ENCODE measurements at regions not wholly inside any gene's neighbourhood (a gene's known extent, or its start where the extent isn't known, plus 50 kb on each side); places are given as distances from the start of the nearest gene placed in this dataset.

DNA sequence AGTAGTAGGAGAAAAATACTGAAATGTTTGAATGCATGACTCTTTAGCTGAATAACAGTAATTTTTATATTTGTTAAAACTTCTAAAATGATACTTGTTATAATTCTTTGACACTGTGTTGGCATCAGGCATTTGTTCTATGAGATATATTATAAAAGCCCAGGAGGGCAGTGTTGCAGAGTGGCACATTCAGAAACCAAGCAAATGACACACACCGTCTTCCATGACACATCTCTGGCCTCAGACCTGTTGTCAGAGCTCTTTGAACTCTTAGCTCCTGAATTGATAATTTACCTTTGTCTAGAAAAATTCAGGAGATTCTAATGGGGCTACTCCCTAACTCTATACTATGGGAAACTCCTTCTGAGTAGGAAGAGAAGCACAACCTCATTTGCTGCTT is 62.4 kb upstream of the MDFIC start:
- TF ChIP-seq, protein P1, sequence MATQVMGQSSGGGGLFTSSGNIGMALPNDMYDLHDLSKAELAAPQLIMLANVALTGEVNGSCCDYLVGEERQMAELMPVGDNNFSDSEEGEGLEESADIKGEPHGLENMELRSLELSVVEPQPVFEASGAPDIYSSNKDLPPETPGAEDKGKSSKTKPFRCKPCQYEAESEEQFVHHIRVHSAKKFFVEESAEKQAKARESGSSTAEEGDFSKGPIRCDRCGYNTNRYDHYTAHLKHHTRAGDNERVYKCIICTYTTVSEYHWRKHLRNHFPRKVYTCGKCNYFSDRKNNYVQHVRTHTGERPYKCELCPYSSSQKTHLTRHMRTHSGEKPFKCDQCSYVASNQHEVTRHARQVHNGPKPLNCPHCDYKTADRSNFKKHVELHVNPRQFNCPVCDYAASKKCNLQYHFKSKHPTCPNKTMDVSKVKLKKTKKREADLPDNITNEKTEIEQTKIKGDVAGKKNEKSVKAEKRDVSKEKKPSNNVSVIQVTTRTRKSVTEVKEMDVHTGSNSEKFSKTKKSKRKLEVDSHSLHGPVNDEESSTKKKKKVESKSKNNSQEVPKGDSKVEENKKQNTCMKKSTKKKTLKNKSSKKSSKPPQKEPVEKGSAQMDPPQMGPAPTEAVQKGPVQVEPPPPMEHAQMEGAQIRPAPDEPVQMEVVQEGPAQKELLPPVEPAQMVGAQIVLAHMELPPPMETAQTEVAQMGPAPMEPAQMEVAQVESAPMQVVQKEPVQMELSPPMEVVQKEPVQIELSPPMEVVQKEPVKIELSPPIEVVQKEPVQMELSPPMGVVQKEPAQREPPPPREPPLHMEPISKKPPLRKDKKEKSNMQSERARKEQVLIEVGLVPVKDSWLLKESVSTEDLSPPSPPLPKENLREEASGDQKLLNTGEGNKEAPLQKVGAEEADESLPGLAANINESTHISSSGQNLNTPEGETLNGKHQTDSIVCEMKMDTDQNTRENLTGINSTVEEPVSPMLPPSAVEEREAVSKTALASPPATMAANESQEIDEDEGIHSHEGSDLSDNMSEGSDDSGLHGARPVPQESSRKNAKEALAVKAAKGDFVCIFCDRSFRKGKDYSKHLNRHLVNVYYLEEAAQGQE (tag by site-specific recombination; IDR thresholded peaks at IDR 0.05), result no peak
- TF ChIP-seq, protein P2, sequence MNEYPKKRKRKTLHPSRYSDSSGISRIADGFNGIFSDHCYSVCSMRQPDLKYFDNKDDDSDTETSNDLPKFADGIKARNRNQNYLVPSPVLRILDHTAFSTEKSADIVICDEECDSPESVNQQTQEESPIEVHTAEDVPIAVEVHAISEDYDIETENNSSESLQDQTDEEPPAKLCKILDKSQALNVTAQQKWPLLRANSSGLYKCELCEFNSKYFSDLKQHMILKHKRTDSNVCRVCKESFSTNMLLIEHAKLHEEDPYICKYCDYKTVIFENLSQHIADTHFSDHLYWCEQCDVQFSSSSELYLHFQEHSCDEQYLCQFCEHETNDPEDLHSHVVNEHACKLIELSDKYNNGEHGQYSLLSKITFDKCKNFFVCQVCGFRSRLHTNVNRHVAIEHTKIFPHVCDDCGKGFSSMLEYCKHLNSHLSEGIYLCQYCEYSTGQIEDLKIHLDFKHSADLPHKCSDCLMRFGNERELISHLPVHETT (tag by site-specific recombination; IDR thresholded peaks at IDR 0.05), result no peak
- TF ChIP-seq ZNF548 (tag by site-specific recombination; IDR thresholded peaks at IDR 0.05) (no peak), ZNF843 (tag by site-specific recombination; IDR thresholded peaks at IDR 0.05) (no peak), ZNF366 (tag by site-specific recombination; conservative IDR thresholded peaks at IDR 0.05) (no peak), GFI1B (tag by site-specific recombination; IDR thresholded peaks at IDR 0.05) (no peak), ZFP69B (tag by site-specific recombination; IDR thresholded peaks at IDR 0.05) (no peak), ZNF654 (tag by site-specific recombination; IDR thresholded peaks at IDR 0.05; ENCODE audit: low read depth) (no peak)
- TF ChIP-seq, protein P3, sequence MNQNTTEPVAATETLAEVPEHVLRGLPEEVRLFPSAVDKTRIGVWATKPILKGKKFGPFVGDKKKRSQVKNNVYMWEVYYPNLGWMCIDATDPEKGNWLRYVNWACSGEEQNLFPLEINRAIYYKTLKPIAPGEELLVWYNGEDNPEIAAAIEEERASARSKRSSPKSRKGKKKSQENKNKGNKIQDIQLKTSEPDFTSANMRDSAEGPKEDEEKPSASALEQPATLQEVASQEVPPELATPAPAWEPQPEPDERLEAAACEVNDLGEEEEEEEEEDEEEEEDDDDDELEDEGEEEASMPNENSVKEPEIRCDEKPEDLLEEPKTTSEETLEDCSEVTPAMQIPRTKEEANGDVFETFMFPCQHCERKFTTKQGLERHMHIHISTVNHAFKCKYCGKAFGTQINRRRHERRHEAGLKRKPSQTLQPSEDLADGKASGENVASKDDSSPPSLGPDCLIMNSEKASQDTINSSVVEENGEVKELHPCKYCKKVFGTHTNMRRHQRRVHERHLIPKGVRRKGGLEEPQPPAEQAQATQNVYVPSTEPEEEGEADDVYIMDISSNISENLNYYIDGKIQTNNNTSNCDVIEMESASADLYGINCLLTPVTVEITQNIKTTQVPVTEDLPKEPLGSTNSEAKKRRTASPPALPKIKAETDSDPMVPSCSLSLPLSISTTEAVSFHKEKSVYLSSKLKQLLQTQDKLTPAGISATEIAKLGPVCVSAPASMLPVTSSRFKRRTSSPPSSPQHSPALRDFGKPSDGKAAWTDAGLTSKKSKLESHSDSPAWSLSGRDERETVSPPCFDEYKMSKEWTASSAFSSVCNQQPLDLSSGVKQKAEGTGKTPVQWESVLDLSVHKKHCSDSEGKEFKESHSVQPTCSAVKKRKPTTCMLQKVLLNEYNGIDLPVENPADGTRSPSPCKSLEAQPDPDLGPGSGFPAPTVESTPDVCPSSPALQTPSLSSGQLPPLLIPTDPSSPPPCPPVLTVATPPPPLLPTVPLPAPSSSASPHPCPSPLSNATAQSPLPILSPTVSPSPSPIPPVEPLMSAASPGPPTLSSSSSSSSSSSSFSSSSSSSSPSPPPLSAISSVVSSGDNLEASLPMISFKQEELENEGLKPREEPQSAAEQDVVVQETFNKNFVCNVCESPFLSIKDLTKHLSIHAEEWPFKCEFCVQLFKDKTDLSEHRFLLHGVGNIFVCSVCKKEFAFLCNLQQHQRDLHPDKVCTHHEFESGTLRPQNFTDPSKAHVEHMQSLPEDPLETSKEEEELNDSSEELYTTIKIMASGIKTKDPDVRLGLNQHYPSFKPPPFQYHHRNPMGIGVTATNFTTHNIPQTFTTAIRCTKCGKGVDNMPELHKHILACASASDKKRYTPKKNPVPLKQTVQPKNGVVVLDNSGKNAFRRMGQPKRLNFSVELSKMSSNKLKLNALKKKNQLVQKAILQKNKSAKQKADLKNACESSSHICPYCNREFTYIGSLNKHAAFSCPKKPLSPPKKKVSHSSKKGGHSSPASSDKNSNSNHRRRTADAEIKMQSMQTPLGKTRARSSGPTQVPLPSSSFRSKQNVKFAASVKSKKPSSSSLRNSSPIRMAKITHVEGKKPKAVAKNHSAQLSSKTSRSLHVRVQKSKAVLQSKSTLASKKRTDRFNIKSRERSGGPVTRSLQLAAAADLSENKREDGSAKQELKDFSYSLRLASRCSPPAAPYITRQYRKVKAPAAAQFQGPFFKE (tag by site-specific recombination; IDR thresholded peaks at IDR 0.05; ENCODE audit: borderline replicate concordance), result no peak
- TF ChIP-seq, protein P4, sequence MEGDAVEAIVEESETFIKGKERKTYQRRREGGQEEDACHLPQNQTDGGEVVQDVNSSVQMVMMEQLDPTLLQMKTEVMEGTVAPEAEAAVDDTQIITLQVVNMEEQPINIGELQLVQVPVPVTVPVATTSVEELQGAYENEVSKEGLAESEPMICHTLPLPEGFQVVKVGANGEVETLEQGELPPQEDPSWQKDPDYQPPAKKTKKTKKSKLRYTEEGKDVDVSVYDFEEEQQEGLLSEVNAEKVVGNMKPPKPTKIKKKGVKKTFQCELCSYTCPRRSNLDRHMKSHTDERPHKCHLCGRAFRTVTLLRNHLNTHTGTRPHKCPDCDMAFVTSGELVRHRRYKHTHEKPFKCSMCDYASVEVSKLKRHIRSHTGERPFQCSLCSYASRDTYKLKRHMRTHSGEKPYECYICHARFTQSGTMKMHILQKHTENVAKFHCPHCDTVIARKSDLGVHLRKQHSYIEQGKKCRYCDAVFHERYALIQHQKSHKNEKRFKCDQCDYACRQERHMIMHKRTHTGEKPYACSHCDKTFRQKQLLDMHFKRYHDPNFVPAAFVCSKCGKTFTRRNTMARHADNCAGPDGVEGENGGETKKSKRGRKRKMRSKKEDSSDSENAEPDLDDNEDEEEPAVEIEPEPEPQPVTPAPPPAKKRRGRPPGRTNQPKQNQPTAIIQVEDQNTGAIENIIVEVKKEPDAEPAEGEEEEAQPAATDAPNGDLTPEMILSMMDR (tag by site-specific recombination; IDR thresholded peaks at IDR 0.05), result no peak
- TF ChIP-seq, protein P5, sequence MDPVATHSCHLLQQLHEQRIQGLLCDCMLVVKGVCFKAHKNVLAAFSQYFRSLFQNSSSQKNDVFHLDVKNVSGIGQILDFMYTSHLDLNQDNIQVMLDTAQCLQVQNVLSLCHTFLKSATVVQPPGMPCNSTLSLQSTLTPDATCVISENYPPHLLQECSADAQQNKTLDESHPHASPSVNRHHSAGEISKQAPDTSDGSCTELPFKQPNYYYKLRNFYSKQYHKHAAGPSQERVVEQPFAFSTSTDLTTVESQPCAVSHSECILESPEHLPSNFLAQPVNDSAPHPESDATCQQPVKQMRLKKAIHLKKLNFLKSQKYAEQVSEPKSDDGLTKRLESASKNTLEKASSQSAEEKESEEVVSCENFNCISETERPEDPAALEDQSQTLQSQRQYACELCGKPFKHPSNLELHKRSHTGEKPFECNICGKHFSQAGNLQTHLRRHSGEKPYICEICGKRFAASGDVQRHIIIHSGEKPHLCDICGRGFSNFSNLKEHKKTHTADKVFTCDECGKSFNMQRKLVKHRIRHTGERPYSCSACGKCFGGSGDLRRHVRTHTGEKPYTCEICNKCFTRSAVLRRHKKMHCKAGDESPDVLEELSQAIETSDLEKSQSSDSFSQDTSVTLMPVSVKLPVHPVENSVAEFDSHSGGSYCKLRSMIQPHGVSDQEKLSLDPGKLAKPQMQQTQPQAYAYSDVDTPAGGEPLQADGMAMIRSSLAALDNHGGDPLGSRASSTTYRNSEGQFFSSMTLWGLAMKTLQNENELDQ (tag by site-specific recombination; IDR thresholded peaks at IDR 0.05; ENCODE audit: low read depth), result no peak
- TF ChIP-seq, protein P6, sequence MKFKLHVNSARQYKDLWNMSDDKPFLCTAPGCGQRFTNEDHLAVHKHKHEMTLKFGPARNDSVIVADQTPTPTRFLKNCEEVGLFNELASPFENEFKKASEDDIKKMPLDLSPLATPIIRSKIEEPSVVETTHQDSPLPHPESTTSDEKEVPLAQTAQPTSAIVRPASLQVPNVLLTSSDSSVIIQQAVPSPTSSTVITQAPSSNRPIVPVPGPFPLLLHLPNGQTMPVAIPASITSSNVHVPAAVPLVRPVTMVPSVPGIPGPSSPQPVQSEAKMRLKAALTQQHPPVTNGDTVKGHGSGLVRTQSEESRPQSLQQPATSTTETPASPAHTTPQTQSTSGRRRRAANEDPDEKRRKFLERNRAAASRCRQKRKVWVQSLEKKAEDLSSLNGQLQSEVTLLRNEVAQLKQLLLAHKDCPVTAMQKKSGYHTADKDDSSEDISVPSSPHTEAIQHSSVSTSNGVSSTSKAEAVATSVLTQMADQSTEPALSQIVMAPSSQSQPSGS (tag by site-specific recombination; IDR thresholded peaks at IDR 0.05; ENCODE audit: low read depth), result no peak
- TF ChIP-seq, protein P7, sequence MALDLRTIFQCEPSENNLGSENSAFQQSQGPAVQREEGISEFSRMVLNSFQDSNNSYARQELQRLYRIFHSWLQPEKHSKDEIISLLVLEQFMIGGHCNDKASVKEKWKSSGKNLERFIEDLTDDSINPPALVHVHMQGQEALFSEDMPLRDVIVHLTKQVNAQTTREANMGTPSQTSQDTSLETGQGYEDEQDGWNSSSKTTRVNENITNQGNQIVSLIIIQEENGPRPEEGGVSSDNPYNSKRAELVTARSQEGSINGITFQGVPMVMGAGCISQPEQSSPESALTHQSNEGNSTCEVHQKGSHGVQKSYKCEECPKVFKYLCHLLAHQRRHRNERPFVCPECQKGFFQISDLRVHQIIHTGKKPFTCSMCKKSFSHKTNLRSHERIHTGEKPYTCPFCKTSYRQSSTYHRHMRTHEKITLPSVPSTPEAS (tag by site-specific recombination; IDR thresholded peaks at IDR 0.05), result no peak

Measured in HEK293 (cell line).